ENCODE measurements at regions not wholly inside any gene's neighbourhood (a gene's known extent, or its start where the extent isn't known, plus 50 kb on each side); places are given as distances from the start of the nearest gene placed in this dataset.

- Histone ChIP-seq H3K4me1 (ENCODE audit: control insufficient read depth in 3 of 3, insufficient read depth in 3 of 3, low read length in 3 of 3) (peaks cover 0 to 7% (median 5%) of the 10 kb centered on the region in 3 donors), H3K27ac (ENCODE audit: low read depth, low read length) (no peak overlapping the region), H3K9ac (ENCODE audit: low read depth in 1 of 3, low read length in 3 of 3) (no peak overlapping the region), H3K9me3 (ENCODE audit: control insufficient read depth in 3 of 3, low read length in 3 of 3) (no peaks in the 10 kb centered on the region), H3K36me3 (ENCODE audit: control insufficient read depth in 3 of 3, insufficient read depth in 3 of 3, low read length in 3 of 3) (no peaks in the 10 kb centered on the region), H3K4me3 (ENCODE audit: low read length in 3 of 3) (no peak overlapping the region), H3K27me3 (ENCODE audit: control insufficient read depth in 3 of 3, insufficient read depth in 3 of 3, low read length in 3 of 3) (no peaks in the 10 kb centered on the region)
Measured at GRCh38 chr10:6729071-6729774, 149.1 kb upstream of the PRKCQ start.

- no peaks in the 10 kb centered on the region for H3K9me3 ChIP-seq (ENCODE audit: control insufficient read depth in 3 of 3, low read length in 3 of 3)
- no peaks in the 10 kb centered on the region for H3K27me3 ChIP-seq (ENCODE audit: control insufficient read depth in 3 of 3, insufficient read depth in 3 of 3, low read length in 3 of 3)
- H3K27ac ChIP-seq (ENCODE audit: low read depth, low read length): no peak overlapping the region
- H3K9ac ChIP-seq (ENCODE audit: low read depth in 1 of 3, low read length in 3 of 3): no peak overlapping the region
- H3K4me3 ChIP-seq (ENCODE audit: low read length in 3 of 3): no peak overlapping the region
- no peaks in the 10 kb centered on the region for H3K36me3 ChIP-seq (ENCODE audit: control insufficient read depth in 3 of 3, insufficient read depth in 3 of 3, low read length in 3 of 3)
- H3K4me1 ChIP-seq (ENCODE audit: control insufficient read depth in 3 of 3, insufficient read depth in 3 of 3, low read length in 3 of 3): peaks cover 5 to 8% (median 7%) of the 10 kb centered on the region in 3 donors
Measured at GRCh38 chr10:6726924-6727323, 146.8 kb upstream of the PRKCQ start.

DNA sequence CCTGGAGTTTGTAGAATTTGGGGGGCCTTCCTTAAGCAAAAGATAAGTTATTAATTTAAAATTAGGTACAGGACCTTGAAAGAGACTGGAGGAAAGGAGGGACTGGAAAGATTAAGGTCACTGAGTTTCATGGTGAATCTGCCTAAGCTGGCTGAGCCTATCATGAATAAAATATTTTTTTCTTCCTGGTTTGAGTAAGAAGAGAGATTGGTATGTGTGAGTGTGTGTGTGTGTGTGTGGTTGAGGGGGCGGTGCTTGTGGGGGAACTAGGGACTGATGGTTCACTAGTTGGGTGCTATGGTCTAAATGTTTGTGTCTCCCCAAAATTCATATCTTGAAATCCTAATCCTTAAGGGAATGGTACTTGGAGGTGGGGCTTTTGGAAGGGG is 142.5 kb upstream of the PRKCQ start:
- Histone ChIP-seq H3K9me3 (ENCODE audit: control insufficient read depth in 3 of 3, low read length in 3 of 3) (no peaks in the 10 kb centered on the region), H3K4me3 (ENCODE audit: low read length in 3 of 3) (no peak overlapping the region), H3K27ac (ENCODE audit: low read depth, low read length) (no peak overlapping the region), H3K27me3 (ENCODE audit: control insufficient read depth in 3 of 3, insufficient read depth in 3 of 3, low read length in 3 of 3) (no peaks in the 10 kb centered on the region), H3K36me3 (ENCODE audit: control insufficient read depth in 3 of 3, insufficient read depth in 3 of 3, low read length in 3 of 3) (no peaks in the 10 kb centered on the region), H3K9ac (ENCODE audit: low read depth in 1 of 3, low read length in 3 of 3) (no peak overlapping the region), H3K4me1 (ENCODE audit: control insufficient read depth in 3 of 3, insufficient read depth in 3 of 3, low read length in 3 of 3) (peaks cover 11 to 14% (median 12%) of the 10 kb centered on the region in 3 donors)

GRCh38 chr10:6721964-6722615 is 142.0 kb upstream of the PRKCQ start:
- no peaks in the 10 kb centered on the region for H3K36me3 ChIP-seq (ENCODE audit: control insufficient read depth in 3 of 3, insufficient read depth in 3 of 3, low read length in 3 of 3)
- no peaks in the 10 kb centered on the region for H3K9me3 ChIP-seq (ENCODE audit: control insufficient read depth in 3 of 3, low read length in 3 of 3)
- peak overlapping the region in 2 of 3 donors; percentile 5 to 14 for H3K4me3 ChIP-seq (ENCODE audit: low read length in 3 of 3)
- no peak overlapping the region for H3K9ac ChIP-seq (ENCODE audit: low read depth in 1 of 3, low read length in 3 of 3)
- H3K27ac ChIP-seq (ENCODE audit: low read depth, low read length): peak overlapping the region; percentile 36
- H3K27me3 ChIP-seq (ENCODE audit: control insufficient read depth in 3 of 3, insufficient read depth in 3 of 3, low read length in 3 of 3): no peaks in the 10 kb centered on the region
- peaks cover 11 to 14% (median 12%) of the 10 kb centered on the region in 3 donors for H3K4me1 ChIP-seq (ENCODE audit: control insufficient read depth in 3 of 3, insufficient read depth in 3 of 3, low read length in 3 of 3)

DNA sequence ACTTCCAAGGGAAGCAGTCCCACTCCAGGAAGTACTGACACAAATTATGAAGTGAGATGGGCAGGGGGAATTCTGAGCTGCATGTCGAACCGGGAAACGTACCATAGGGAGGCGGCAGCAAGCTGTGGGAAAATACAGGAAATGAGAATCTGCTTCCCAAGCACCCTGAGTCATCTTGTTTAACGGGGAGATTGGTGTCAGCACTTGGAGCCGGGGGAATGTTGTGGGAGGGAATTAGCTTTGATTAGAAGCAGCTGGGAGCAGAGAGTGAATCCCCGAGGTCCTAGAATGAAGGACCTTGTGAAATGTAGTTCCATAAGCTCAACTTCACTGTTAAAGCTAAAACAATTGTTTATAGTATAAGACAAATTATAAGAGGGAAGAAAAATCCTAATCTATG is 141.4 kb upstream of the PRKCQ start:
- Histone ChIP-seq H3K27ac (ENCODE audit: low read depth, low read length) (peak overlapping the region; percentile 36), H3K9me3 (ENCODE audit: control insufficient read depth in 3 of 3, low read length in 3 of 3) (no peaks in the 10 kb centered on the region), H3K36me3 (ENCODE audit: control insufficient read depth in 3 of 3, insufficient read depth in 3 of 3, low read length in 3 of 3) (no peaks in the 10 kb centered on the region), H3K4me1 (ENCODE audit: control insufficient read depth in 3 of 3, insufficient read depth in 3 of 3, low read length in 3 of 3) (peaks cover 11 to 14% (median 12%) of the 10 kb centered on the region in 3 donors), H3K9ac (ENCODE audit: low read depth in 1 of 3, low read length in 3 of 3) (no peak overlapping the region), H3K27me3 (ENCODE audit: control insufficient read depth in 3 of 3, insufficient read depth in 3 of 3, low read length in 3 of 3) (no peaks in the 10 kb centered on the region), H3K4me3 (ENCODE audit: low read length in 3 of 3) (peak overlapping the region in 2 of 3 donors; percentile 5 to 14)

DNA sequence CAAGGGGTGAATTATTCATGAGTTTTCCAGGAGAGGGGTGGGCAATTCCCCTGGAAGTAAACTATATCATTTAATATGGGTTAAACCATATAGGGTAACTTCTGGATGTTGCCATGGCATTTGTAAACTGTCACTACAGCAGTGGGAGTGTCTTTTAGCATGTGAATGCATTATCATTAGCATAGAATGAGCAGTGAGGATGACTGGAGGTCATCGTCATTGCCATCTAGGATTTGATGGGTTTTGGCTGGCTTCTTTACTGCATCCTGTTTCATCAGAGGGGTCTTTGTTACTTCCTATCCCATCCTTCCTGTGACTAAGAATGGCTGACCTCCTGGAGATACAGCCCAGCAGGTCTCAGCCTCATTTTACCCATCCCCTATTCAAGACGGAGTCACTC is 139.5 kb upstream of the PRKCQ start:
- H3K9ac ChIP-seq (ENCODE audit: low read depth in 1 of 3, low read length in 3 of 3): no peak overlapping the region
- H3K36me3 ChIP-seq (ENCODE audit: control insufficient read depth in 3 of 3, insufficient read depth in 3 of 3, low read length in 3 of 3): no peaks in the 10 kb centered on the region
- no peaks in the 10 kb centered on the region for H3K27me3 ChIP-seq (ENCODE audit: control insufficient read depth in 3 of 3, insufficient read depth in 3 of 3, low read length in 3 of 3)

GRCh38 chr10:6718550-6718949 is 138.5 kb upstream of the PRKCQ start:
- no peaks in the 10 kb centered on the region for H3K9me3 ChIP-seq (ENCODE audit: control insufficient read depth in 3 of 3, low read length in 3 of 3)
- H3K4me3 ChIP-seq (ENCODE audit: low read length in 3 of 3): no peak overlapping the region
- no peak overlapping the region for H3K9ac ChIP-seq (ENCODE audit: low read depth in 1 of 3, low read length in 3 of 3)
- H3K27me3 ChIP-seq (ENCODE audit: control insufficient read depth in 3 of 3, insufficient read depth in 3 of 3, low read length in 3 of 3): no peaks in the 10 kb centered on the region
- no peak overlapping the region for H3K27ac ChIP-seq (ENCODE audit: low read depth, low read length)
- peaks cover 11 to 14% (median 12%) of the 10 kb centered on the region in 3 donors for H3K4me1 ChIP-seq (ENCODE audit: control insufficient read depth in 3 of 3, insufficient read depth in 3 of 3, low read length in 3 of 3)
- H3K36me3 ChIP-seq (ENCODE audit: control insufficient read depth in 3 of 3, insufficient read depth in 3 of 3, low read length in 3 of 3): no peaks in the 10 kb centered on the region

More for the DNA sequence above, 139.5 kb upstream of the PRKCQ start:
- Histone ChIP-seq H3K4me1 (ENCODE audit: control insufficient read depth in 3 of 3, insufficient read depth in 3 of 3, low read length in 3 of 3) (peaks cover 11 to 14% (median 12%) of the 10 kb centered on the region in 3 donors), H3K4me3 (ENCODE audit: low read length in 3 of 3) (no peak overlapping the region), H3K27ac (ENCODE audit: low read depth, low read length) (no peak overlapping the region), H3K9me3 (ENCODE audit: control insufficient read depth in 3 of 3, low read length in 3 of 3) (no peaks in the 10 kb centered on the region)

- Histone ChIP-seq H3K4me3 (ENCODE audit: low read length in 3 of 3) (no peak overlapping the region), H3K4me1 (ENCODE audit: control insufficient read depth in 3 of 3, insufficient read depth in 3 of 3, low read length in 3 of 3) (peaks cover 2 to 4% (median 3%) of the 10 kb centered on the region in 3 donors), H3K9me3 (ENCODE audit: control insufficient read depth in 3 of 3, low read length in 3 of 3) (no peaks in the 10 kb centered on the region), H3K36me3 (ENCODE audit: control insufficient read depth in 3 of 3, insufficient read depth in 3 of 3, low read length in 3 of 3) (no peaks in the 10 kb centered on the region), H3K27me3 (ENCODE audit: control insufficient read depth in 3 of 3, insufficient read depth in 3 of 3, low read length in 3 of 3) (peaks cover 0 to 7% (median 0%) of the 10 kb centered on the region in 3 donors), H3K27ac (ENCODE audit: low read depth, low read length) (no peak overlapping the region), H3K9ac (ENCODE audit: low read depth in 1 of 3, low read length in 3 of 3) (no peak overlapping the region)
Measured at GRCh38 chr10:6716516-6716915, 136.4 kb upstream of the PRKCQ start.

DNA sequence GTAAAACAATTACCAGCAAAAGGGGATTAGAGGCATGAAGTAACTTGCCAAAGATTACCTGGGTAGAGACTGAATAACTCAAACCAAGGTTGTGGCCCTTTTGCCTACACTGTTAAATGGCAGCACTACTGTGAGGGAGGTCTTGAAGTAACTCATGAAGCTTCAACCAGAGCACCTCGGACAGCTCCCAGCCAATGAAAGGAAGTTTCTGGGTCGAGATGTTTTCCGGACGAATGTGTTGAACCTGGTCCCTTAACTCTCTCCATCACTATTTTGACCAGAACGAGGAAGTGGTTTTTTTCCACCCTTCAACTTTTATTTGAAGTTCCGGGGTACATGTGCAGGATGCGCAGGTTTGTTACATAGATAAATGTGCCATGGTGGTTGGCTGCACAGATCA is 133.6 kb upstream of the PRKCQ start:
- Histone ChIP-seq H3K4me3 (ENCODE audit: low read length in 3 of 3) (no peak overlapping the region), H3K9me3 (ENCODE audit: control insufficient read depth in 3 of 3, low read length in 3 of 3) (no peaks in the 10 kb centered on the region), H3K27ac (ENCODE audit: low read depth, low read length) (no peak overlapping the region), H3K9ac (ENCODE audit: low read depth in 1 of 3, low read length in 3 of 3) (no peak overlapping the region), H3K4me1 (ENCODE audit: control insufficient read depth in 3 of 3, insufficient read depth in 3 of 3, low read length in 3 of 3) (no peaks in the 10 kb centered on the region), H3K36me3 (ENCODE audit: control insufficient read depth in 3 of 3, insufficient read depth in 3 of 3, low read length in 3 of 3) (no peaks in the 10 kb centered on the region), H3K27me3 (ENCODE audit: control insufficient read depth in 3 of 3, insufficient read depth in 3 of 3, low read length in 3 of 3) (peaks cover 0 to 8% (median 4%) of the 10 kb centered on the region in 3 donors)

- peaks cover 0 to 8% (median 4%) of the 10 kb centered on the region in 3 donors for H3K27me3 ChIP-seq (ENCODE audit: control insufficient read depth in 3 of 3, insufficient read depth in 3 of 3, low read length in 3 of 3)
- no peak overlapping the region for H3K9ac ChIP-seq (ENCODE audit: low read depth in 1 of 3, low read length in 3 of 3)
- H3K9me3 ChIP-seq (ENCODE audit: control insufficient read depth in 3 of 3, low read length in 3 of 3): no peaks in the 10 kb centered on the region
- H3K36me3 ChIP-seq (ENCODE audit: control insufficient read depth in 3 of 3, insufficient read depth in 3 of 3, low read length in 3 of 3): no peaks in the 10 kb centered on the region
- no peak overlapping the region for H3K4me3 ChIP-seq (ENCODE audit: low read length in 3 of 3)
- H3K27ac ChIP-seq (ENCODE audit: low read depth, low read length): no peak overlapping the region
- H3K4me1 ChIP-seq (ENCODE audit: control insufficient read depth in 3 of 3, insufficient read depth in 3 of 3, low read length in 3 of 3): no peaks in the 10 kb centered on the region
Measured at GRCh38 chr10:6713120-6713519, 133.0 kb upstream of the PRKCQ start.
